ENCODE measurements at regions not wholly inside any gene's neighbourhood (a gene's known extent, or its start where the extent isn't known, plus 50 kb on each side); places are given as distances from the start of the nearest gene placed in this dataset.

GRCh38 chr12:68557011-68557730, 53.5 kb upstream of the RAP1B start:
- Histone ChIP-seq H3K9me3 (ENCODE audit: low read length) (no peaks in the 10 kb centered on the region), H3K36me3 (ENCODE audit: insufficient read depth, low read length) (no peaks in the 10 kb centered on the region), H3K4me2 (ENCODE audit: low read length) (no peak overlapping the region), H2AFZ (ENCODE audit: low read length) (no peak overlapping the region), H3K4me1 (ENCODE audit: insufficient read depth, low read length, severe bottlenecking) (no peaks in the 10 kb centered on the region), H4K20me1 (ENCODE audit: insufficient read depth, low read length) (no peaks in the 10 kb centered on the region), H3K27me3 (ENCODE audit: insufficient read depth, low read length) (no peaks in the 10 kb centered on the region), H3K79me2 (ENCODE audit: insufficient read depth, low read length) (no peaks in the 10 kb centered on the region), H3F3A (ENCODE audit: insufficient read depth, low read length) (no peaks in the 10 kb centered on the region), H3K27ac (ENCODE audit: low read depth, low read length, poor library complexity, severe bottlenecking) (no peak overlapping the region), H3K9ac (ENCODE audit: low read length) (no peak overlapping the region), H3K9me2 (ENCODE audit: low read depth, low read length) (no peaks in the 10 kb centered on the region), H3K4me3 (ENCODE audit: low read depth, low read length, poor library complexity, severe bottlenecking) (no peak overlapping the region)
- TF ChIP-seq, protein P1, sequence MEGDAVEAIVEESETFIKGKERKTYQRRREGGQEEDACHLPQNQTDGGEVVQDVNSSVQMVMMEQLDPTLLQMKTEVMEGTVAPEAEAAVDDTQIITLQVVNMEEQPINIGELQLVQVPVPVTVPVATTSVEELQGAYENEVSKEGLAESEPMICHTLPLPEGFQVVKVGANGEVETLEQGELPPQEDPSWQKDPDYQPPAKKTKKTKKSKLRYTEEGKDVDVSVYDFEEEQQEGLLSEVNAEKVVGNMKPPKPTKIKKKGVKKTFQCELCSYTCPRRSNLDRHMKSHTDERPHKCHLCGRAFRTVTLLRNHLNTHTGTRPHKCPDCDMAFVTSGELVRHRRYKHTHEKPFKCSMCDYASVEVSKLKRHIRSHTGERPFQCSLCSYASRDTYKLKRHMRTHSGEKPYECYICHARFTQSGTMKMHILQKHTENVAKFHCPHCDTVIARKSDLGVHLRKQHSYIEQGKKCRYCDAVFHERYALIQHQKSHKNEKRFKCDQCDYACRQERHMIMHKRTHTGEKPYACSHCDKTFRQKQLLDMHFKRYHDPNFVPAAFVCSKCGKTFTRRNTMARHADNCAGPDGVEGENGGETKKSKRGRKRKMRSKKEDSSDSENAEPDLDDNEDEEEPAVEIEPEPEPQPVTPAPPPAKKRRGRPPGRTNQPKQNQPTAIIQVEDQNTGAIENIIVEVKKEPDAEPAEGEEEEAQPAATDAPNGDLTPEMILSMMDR (IDR thresholded peaks at IDR 0.05; ENCODE audit: low read length), result no peak
- no peak for TF ChIP-seq EZH2 (IDR thresholded peaks at IDR 0.05; ENCODE audit: borderline replicate concordance, low read length)

GRCh38 chr12:68559246-68559645, 51.5 kb upstream of the RAP1B start:
- H3K36me3 ChIP-seq (ENCODE audit: insufficient read depth, low read length), result no peaks in the 10 kb centered on the region
- H3K27me3 ChIP-seq (ENCODE audit: insufficient read depth, low read length), result no peaks in the 10 kb centered on the region
- TF ChIP-seq, protein P1 (IDR thresholded peaks at IDR 0.05; ENCODE audit: low read length), result no peak
- no peak for TF ChIP-seq EZH2 (IDR thresholded peaks at IDR 0.05; ENCODE audit: borderline replicate concordance, low read length)
- no peak overlapping the region for H3K27ac ChIP-seq (ENCODE audit: low read depth, low read length, poor library complexity, severe bottlenecking)
- H4K20me1 ChIP-seq (ENCODE audit: insufficient read depth, low read length), result no peaks in the 10 kb centered on the region
- no peak overlapping the region for H3K9ac ChIP-seq (ENCODE audit: low read length)
- no peak overlapping the region for H3K4me2 ChIP-seq (ENCODE audit: low read length)
- H2AFZ ChIP-seq (ENCODE audit: low read length), result no peak overlapping the region
- H3K4me1 ChIP-seq (ENCODE audit: insufficient read depth, low read length, severe bottlenecking), result no peaks in the 10 kb centered on the region
- H3K4me3 ChIP-seq (ENCODE audit: low read depth, low read length, poor library complexity, severe bottlenecking), result no peak overlapping the region
- H3K9me3 ChIP-seq (ENCODE audit: low read length), result no peaks in the 10 kb centered on the region
- H3K9me2 ChIP-seq (ENCODE audit: low read depth, low read length), result no peaks in the 10 kb centered on the region
- no peaks in the 10 kb centered on the region for H3F3A ChIP-seq (ENCODE audit: insufficient read depth, low read length)
- H3K79me2 ChIP-seq (ENCODE audit: insufficient read depth, low read length), result no peaks in the 10 kb centered on the region

GRCh38 chr12:68559984-68560850, 50.5 kb upstream of the RAP1B start:
- Histone ChIP-seq H3K79me2 (ENCODE audit: insufficient read depth, low read length) (no peaks in the 10 kb centered on the region), H3K4me3 (ENCODE audit: low read depth, low read length, poor library complexity, severe bottlenecking) (no peak overlapping the region), H3K36me3 (ENCODE audit: insufficient read depth, low read length) (no peaks in the 10 kb centered on the region), H3K9ac (ENCODE audit: low read length) (no peak overlapping the region), H3K4me2 (ENCODE audit: low read length) (no peak overlapping the region), H3K27ac (ENCODE audit: low read depth, low read length, poor library complexity, severe bottlenecking) (no peak overlapping the region), H3K9me2 (ENCODE audit: low read depth, low read length) (no peaks in the 10 kb centered on the region), H2AFZ (ENCODE audit: low read length) (no peak overlapping the region), H3K27me3 (ENCODE audit: insufficient read depth, low read length) (no peaks in the 10 kb centered on the region), H3F3A (ENCODE audit: insufficient read depth, low read length) (no peaks in the 10 kb centered on the region), H4K20me1 (ENCODE audit: insufficient read depth, low read length) (no peaks in the 10 kb centered on the region), H3K4me1 (ENCODE audit: insufficient read depth, low read length, severe bottlenecking) (no peaks in the 10 kb centered on the region), H3K9me3 (ENCODE audit: low read length) (no peaks in the 10 kb centered on the region)
- TF ChIP-seq, protein P1 (IDR thresholded peaks at IDR 0.05; ENCODE audit: low read length), result no peak
- no peak for TF ChIP-seq EZH2 (IDR thresholded peaks at IDR 0.05; ENCODE audit: borderline replicate concordance, low read length)
